ENCODE measurements at regions not wholly inside any gene's neighbourhood (a gene's known extent, or its start where the extent isn't known, plus 50 kb on each side); places are given as distances from the start of the nearest gene placed in this dataset.
"Not testable (repeated sequence)": the region's sequence is repeated elsewhere in the genome, so short reads cannot be mapped to it uniquely, and the experiment has no call there.

- Histone ChIP-seq H3K9me3 (no peaks in the 10 kb centered on the region), H3K36me3 (no peaks in the 10 kb centered on the region), H3K27me3 (no peaks in the 10 kb centered on the region), H3K4me1 (no peaks in the 10 kb centered on the region), H3K27ac (no peak overlapping the region), H3K4me3 (no peak overlapping the region)
- intact Hi-C loops (cut with DNase I), result no loop called here
- ATAC-seq (no peak), DNase-seq (no peak)
- no peak for TF ChIP-seq CTCF (IDR thresholded peaks at IDR 0.05)
- no peak for TF ChIP-seq POLR2A (IDR thresholded peaks at IDR 0.05)
- WGBS (ENCODE audit: insufficient coverage, low coverage, low lambda C conversion rate, missing lambda C conversion rate), result 57% methylated on average over 7 of the region's 7 CpGs
Observed at GRCh38 chr10:37067576-37067975, 57.8 kb upstream of the ANKRD30A start.

GRCh38 chr10:37062296-37062695 lies 63.1 kb upstream of the ANKRD30A start:
- intact Hi-C loops (cut with DNase I); H3K9me3 ChIP-seq; H3K27me3 ChIP-seq; H3K4me3 ChIP-seq; H3K27ac ChIP-seq; H3K36me3 ChIP-seq; H3K4me1 ChIP-seq; DNase-seq; ATAC-seq: not testable (repeated sequence)
- 78% methylated on average over 15 of the region's 16 CpGs for WGBS (ENCODE audit: insufficient coverage, low coverage, low lambda C conversion rate, missing lambda C conversion rate)

GRCh38 chr10:37057261-37057660 lies 68.1 kb upstream of the ANKRD30A start:
- H3K27me3 ChIP-seq, result no peaks in the 10 kb centered on the region
- no peak for DNase-seq
- no peak overlapping the region for H3K27ac ChIP-seq
- intact Hi-C loops (cut with DNase I), result no loop called here
- H3K4me3 ChIP-seq, result no peak overlapping the region
- no peak for ATAC-seq
- 0% methylated on average over 1 of the region's 1 CpG for WGBS (ENCODE audit: insufficient coverage, low coverage, low lambda C conversion rate, missing lambda C conversion rate)
- no peaks in the 10 kb centered on the region for H3K4me1 ChIP-seq
- H3K9me3 ChIP-seq, result no peaks in the 10 kb centered on the region
- no peak for TF ChIP-seq CTCF (IDR thresholded peaks at IDR 0.05)
- no peak for TF ChIP-seq POLR2A (IDR thresholded peaks at IDR 0.05)
- H3K36me3 ChIP-seq, result no peaks in the 10 kb centered on the region

- no peak overlapping the region for H3K27ac ChIP-seq
- H3K9me3 ChIP-seq, result no peaks in the 10 kb centered on the region
- ATAC-seq (no peak), DNase-seq (no peak)
- H3K27me3 ChIP-seq, result no peaks in the 10 kb centered on the region
- 29% methylated on average over 3 of the region's 3 CpGs for WGBS (ENCODE audit: insufficient coverage, low coverage, low lambda C conversion rate, missing lambda C conversion rate)
- TF ChIP-seq POLR2A (IDR thresholded peaks at IDR 0.05) (no peak), CTCF (IDR thresholded peaks at IDR 0.05) (no peak)
- H3K36me3 ChIP-seq, result no peaks in the 10 kb centered on the region
- intact Hi-C loops (cut with DNase I), result no loop called here
- no peak overlapping the region for H3K4me3 ChIP-seq
- no peaks in the 10 kb centered on the region for H3K4me1 ChIP-seq
Observed at GRCh38 chr10:37053476-37053875, 71.9 kb upstream of the ANKRD30A start.

GRCh38 chr10:37049982-37050381 lies 75.4 kb upstream of the ANKRD30A start:
- H3K27me3 ChIP-seq; ATAC-seq; intact Hi-C loops (cut with DNase I); H3K36me3 ChIP-seq; H3K27ac ChIP-seq; H3K9me3 ChIP-seq; H3K4me3 ChIP-seq; DNase-seq; H3K4me1 ChIP-seq: not testable (repeated sequence)
- 57% methylated on average over 1 of the region's 5 CpGs for WGBS (ENCODE audit: insufficient coverage, low coverage, low lambda C conversion rate, missing lambda C conversion rate)

- H3K9me3 ChIP-seq; intact Hi-C loops (cut with DNase I); DNase-seq; H3K4me1 ChIP-seq; ATAC-seq; H3K27me3 ChIP-seq; H3K27ac ChIP-seq; H3K36me3 ChIP-seq; H3K4me3 ChIP-seq: not testable (repeated sequence)
- 47% methylated on average over 3 of the region's 10 CpGs for WGBS (ENCODE audit: insufficient coverage, low coverage, low lambda C conversion rate, missing lambda C conversion rate)
Observed at GRCh38 chr10:37044319-37044718, 81.1 kb upstream of the ANKRD30A start.

Data from right lobe of liver (tissue), 6 donors.